Activated CD8-positive, alpha-beta T cell treated with anti-CD3 and anti-CD28 coated beads, Interleukin-2, amount 10 ng/mL, durations not matched to agents 7 days and 5 days (primary cell): ENCODE measurements at regions not wholly inside any gene's neighbourhood (a gene's known extent, or its start where the extent isn't known, plus 50 kb on each side); places are given as distances from the start of the nearest gene placed in this dataset.

ENCODE experiments used
- ATAC-seq: fragments of 150-1000 bp; cut with Tn5 transposase; one replicate; pipeline ENCODE4 v1.10.0; 2021; ENCODE audit warnings: moderate library complexity
- CTCF ChIA-PET: fragments of 350-600 bp; sonication (Branson Sonifier 250); formaldehyde crosslinking; loops from one replicate; lab custom pipeline; 2021; ENCODE audit warnings: antibody characterized with exemption; lab: Charles Lee
- POLR2A ChIA-PET: fragments of 350-600 bp; sonication (Branson Sonifier 250); formaldehyde crosslinking; loops from one replicate; lab custom pipeline; 2021; ENCODE audit warnings: antibody characterized with exemption; lab: Charles Lee
- DNase-seq: peaks from one replicate; pipeline ENCODE4 v3.0.0-alpha.2; 2020
- H3K27ac Mint-ChIP-seq: one replicate; pipeline ENCODE4 v1.8.0; 2021; ENCODE audit warnings: mild to moderate bottlenecking, mixed read lengths
- H3K27me3 Mint-ChIP-seq: one replicate; pipeline ENCODE4 v1.8.0; 2021; ENCODE audit warnings: low read depth, mixed read lengths
- H3K36me3 Mint-ChIP-seq: one replicate; pipeline ENCODE4 v1.8.0; 2021; ENCODE audit warnings: low read depth, mixed read lengths
- H3K4me1 Mint-ChIP-seq: one replicate; pipeline ENCODE4 v1.8.0; 2021; ENCODE audit warnings: low read depth, mixed read lengths
- H3K4me3 Mint-ChIP-seq: one replicate; pipeline ENCODE4 v1.8.0; 2021; ENCODE audit warnings: mild to moderate bottlenecking, mixed read lengths
- H3K9me3 Mint-ChIP-seq: one replicate; pipeline ENCODE4 v1.8.0; 2022; ENCODE audit warnings: mixed read lengths; ENCODE audit not compliant: insufficient read depth

DNA sequence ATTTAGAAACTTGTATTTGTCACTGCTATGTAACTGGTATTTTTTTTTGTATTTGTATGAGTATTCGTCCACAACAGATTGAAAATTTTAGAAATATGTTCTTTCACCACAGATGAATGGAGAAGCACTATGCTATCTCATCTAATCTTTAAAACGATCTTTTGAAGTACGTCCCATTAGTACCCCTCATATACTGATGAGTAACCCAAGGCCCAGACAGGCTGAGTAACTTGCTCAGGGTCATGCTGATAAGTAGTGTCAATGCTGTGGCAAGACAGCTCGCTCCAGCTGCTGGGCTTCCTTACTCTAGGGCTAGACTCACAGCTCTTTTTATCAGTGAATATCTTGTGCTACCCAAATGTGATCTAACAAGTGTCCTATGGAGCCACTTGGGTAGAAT, 154.2 kb downstream of the SUCLA2 start:
- CTCF ChIA-PET = no interaction called here
- POLR2A ChIA-PET = no interaction called here
- no peak for DNase-seq
- Mint-ChIP-seq H3K9me3 (no peaks in the 10 kb centered on the region), H3K27ac (no peak overlapping the region), H3K4me1 (no peaks in the 10 kb centered on the region), H3K27me3 (peaks cover 5% of the 10 kb centered on the region), H3K4me3 (no peak overlapping the region), H3K36me3 (no peaks in the 10 kb centered on the region)
- ATAC-seq = no peak

DNA sequence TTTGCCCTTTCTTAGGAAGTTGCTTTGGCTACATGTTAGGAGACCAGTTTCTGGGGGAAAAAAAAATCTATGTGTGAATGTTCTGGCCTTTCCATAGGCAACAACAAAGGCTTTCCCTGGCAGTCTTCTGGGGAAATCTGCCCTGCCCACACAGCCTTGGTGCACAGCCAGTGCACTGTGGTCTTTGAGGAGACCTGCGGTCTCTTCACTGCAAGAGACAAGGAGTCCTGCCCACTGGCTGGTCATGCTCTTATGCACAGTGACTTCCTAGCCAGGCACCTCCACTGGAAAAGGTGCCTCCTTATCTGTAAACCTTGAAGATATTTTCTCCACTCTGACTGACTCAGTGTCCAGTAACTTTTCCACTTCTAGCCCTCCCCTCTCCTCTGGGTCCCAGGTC, 155.1 kb downstream of the SUCLA2 start:
- ATAC-seq (no peak), DNase-seq (no peak)
- Mint-ChIP-seq H3K4me3 (no peak overlapping the region), H3K27me3 (peaks cover 5% of the 10 kb centered on the region), H3K4me1 (no peaks in the 10 kb centered on the region), H3K36me3 (no peaks in the 10 kb centered on the region), H3K9me3 (no peaks in the 10 kb centered on the region), H3K27ac (no peak overlapping the region)
- ChIA-PET CTCF (no interaction called here), POLR2A (no interaction called here)

DNA sequence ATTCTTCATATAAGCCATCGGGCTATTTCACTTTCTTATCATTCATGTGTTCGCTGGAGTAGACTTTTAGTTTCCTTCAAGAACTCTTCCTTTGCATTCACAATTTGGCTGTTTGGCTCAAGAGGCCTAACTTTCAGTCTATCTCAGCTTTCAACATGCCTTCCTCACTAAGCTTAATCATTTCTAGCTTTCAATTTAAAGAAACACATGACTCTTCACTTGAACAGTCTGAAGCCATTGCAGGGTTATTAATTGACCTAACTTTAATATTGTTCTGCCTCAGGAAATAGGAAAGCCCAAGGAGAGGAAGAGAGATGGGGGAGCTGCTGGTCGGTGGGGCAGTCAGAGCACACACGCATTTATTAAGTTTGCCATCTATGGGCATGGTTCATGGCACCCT, 158.1 kb downstream of the SUCLA2 start:
- DNase-seq (no peak), ATAC-seq (no peak)
- Mint-ChIP-seq H3K4me1 (no peaks in the 10 kb centered on the region), H3K27me3 (peaks cover 2% of the 10 kb centered on the region), H3K9me3 (no peaks in the 10 kb centered on the region), H3K4me3 (no peak overlapping the region), H3K36me3 (no peaks in the 10 kb centered on the region), H3K27ac (no peak overlapping the region)
- POLR2A ChIA-PET = interaction anchor here (0.6 kb wide), 1 partner anchor 691 kb away, joined by 3 read pairs; no protein-coding TSS in a partner anchor
- CTCF ChIA-PET = no interaction called here

DNA sequence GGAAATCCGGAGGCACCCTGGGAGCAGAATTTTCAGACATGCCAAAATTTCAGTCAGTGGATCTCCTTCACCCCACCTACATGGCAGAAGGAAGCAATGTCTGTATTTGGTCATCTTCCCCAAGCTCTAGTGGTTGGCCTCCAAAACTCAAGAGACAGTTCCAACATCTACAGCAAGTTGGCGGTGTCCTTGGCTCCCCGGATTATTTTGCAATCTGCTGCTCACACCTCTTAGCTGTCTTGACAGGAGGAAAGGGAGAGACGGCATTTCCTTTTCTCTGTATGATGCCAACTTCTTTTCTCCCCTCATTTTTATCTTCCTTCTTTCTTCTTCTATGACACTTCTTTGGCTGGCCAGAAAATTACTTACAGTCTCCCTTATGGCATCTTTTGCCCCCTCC, 159.9 kb downstream of the SUCLA2 start:
- Mint-ChIP-seq H3K36me3 (no peaks in the 10 kb centered on the region), H3K4me1 (no peaks in the 10 kb centered on the region), H3K27me3 (peaks cover 2% of the 10 kb centered on the region), H3K9me3 (no peaks in the 10 kb centered on the region), H3K27ac (no peak overlapping the region), H3K4me3 (no peak overlapping the region)
- ATAC-seq (no peak), DNase-seq (no peak)
- ChIA-PET CTCF (no interaction called here), POLR2A (no interaction called here)

DNA sequence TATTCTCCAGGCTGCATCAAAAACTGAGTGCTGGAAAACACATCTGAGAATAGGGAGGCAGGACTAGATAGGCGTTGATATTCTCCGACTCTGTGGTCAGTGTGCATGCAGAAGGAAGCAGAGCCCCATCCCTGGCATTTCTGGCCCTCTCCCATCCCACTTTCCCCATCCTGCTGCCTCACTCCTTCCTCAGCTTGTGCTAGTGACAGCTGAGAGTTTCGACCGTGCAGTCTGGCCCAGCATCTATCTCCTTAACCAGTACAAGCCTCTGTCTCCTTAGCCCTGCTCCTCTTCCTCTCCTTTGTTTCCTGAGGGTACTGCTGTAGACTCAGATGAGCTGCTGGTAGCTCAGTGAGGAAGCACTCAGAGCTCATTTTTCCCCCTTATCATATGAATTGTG, 163.2 kb downstream of the SUCLA2 start:
- Mint-ChIP-seq H3K27ac (no peak overlapping the region), H3K27me3 (peaks cover 2% of the 10 kb centered on the region), H3K4me1 (no peaks in the 10 kb centered on the region), H3K9me3 (no peaks in the 10 kb centered on the region), H3K4me3 (no peak overlapping the region), H3K36me3 (no peaks in the 10 kb centered on the region)
- POLR2A ChIA-PET = no interaction called here
- no peak for DNase-seq
- no peak for ATAC-seq
- CTCF ChIA-PET = no interaction called here

DNA sequence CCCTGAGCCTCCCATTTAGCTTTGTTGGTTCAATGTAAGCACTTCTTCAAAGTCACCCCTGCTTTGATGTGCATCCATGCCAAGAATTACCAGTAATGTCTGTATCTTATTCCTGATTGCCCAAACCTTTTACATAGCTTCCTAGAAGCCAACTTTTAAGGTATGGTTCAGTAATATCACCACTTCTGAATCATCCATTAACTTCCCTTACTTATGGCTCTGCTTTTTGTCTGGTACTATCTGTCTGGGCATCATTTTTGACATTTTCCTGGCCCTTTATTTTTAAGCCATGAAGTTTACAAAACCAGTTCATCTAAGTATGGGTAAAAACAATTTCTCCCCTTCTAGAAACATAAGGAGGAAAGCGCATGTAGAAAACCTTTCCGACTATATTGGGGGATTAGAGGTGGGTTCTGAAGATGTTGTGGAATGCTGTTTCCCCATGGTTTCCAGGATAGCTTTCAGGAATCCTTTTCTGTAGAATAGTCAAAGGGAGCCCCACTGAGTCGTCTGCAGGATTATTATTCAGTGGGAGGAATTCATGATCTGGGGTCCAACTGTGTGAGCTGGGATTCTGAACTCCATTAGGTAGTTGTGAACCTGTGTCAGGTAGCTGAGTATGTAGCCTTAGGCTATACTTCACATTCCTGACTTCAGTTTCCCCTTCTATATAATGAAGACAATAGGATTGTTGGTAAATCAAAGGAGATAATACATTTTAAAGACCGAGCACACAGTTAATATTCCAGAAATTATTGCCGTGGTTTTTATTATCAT, 163.8 kb downstream of the SUCLA2 start:
- H3K27me3 Mint-ChIP-seq = peaks cover 2% of the 10 kb centered on the region
- CTCF ChIA-PET = no interaction called here
- H3K9me3 Mint-ChIP-seq = no peaks in the 10 kb centered on the region
- H3K36me3 Mint-ChIP-seq = no peaks in the 10 kb centered on the region
- no peak for DNase-seq
- H3K4me3 Mint-ChIP-seq = no peak overlapping the region
- no peak overlapping the region for H3K27ac Mint-ChIP-seq
- no peaks in the 10 kb centered on the region for H3K4me1 Mint-ChIP-seq
- no peak for ATAC-seq
- POLR2A ChIA-PET = no interaction called here

DNA sequence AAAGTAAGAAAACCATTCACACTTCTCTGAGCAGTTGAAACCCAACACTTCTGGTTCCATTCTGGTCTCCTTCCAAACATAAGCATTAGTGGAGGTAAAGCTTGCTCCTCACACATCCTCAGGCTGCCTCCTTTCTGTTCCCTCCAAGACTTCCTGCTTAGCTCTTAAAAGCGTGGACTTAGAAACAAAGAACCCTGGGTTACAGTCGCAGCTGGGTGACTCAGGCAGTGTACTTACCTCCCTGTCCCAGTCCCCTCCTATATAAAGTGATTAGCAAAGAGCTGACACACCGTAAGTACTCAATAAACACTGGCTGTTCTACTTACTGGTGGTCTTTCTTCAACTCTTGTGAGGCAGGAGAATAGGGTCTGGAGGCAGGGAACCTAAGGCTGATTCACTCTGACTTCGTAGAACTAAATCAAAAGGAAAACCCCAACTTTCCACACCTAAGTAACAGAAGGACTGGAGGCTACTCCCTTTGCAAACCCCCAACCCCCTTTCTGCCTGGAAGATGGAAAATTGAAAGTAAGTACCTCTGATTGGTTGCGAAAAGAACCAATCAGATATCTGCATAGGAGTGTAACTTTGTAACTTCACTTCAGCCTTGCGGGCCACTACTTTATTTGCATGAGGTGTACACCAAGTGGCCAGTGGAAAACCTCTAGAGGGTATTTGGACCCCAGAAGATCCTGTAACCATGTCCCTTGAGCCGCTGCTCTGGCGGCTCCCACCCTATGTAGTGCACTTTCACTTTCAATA, 165.4 kb downstream of the SUCLA2 start:
- ChIA-PET CTCF (no interaction called here), POLR2A (no interaction called here)
- H3K4me1 Mint-ChIP-seq = no peaks in the 10 kb centered on the region
- H3K27me3 Mint-ChIP-seq = peaks cover 2% of the 10 kb centered on the region
- ATAC-seq (no peak), DNase-seq (no peak)
- H3K27ac Mint-ChIP-seq = no peak overlapping the region
- no peaks in the 10 kb centered on the region for H3K36me3 Mint-ChIP-seq
- no peak overlapping the region for H3K4me3 Mint-ChIP-seq
- no peaks in the 10 kb centered on the region for H3K9me3 Mint-ChIP-seq

DNA sequence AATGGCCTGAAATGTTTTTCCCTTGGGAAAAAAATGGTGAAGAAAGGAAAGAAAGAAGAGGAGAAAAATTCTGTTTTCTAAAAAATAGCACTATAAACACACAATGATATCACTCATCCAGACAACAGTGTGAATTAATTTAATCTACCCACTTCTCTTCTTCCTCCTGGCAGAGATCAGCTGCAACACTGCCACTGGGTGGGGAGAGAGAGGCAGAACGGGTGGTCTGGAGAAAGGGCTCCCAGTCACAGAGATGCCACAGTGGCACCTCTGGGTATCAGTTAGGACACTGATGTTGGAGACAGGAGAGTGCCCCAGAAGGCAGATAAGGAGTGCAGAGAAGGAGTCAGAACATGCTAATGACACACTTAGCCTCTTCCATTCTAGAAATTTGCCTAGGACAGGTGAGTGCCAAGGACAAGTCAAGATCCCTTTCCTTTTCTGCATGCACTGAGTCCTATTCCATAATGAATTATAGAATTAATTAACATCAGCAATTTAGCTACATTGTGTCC, 168.6 kb downstream of the SUCLA2 start:
- CTCF ChIA-PET = no interaction called here
- Mint-ChIP-seq H3K9me3 (no peaks in the 10 kb centered on the region), H3K4me1 (no peaks in the 10 kb centered on the region), H3K27me3 (no peaks in the 10 kb centered on the region), H3K27ac (no peak overlapping the region), H3K4me3 (no peak overlapping the region), H3K36me3 (no peaks in the 10 kb centered on the region)
- POLR2A ChIA-PET = no interaction called here
- DNase-seq = no peak
- ATAC-seq = no peak

DNA sequence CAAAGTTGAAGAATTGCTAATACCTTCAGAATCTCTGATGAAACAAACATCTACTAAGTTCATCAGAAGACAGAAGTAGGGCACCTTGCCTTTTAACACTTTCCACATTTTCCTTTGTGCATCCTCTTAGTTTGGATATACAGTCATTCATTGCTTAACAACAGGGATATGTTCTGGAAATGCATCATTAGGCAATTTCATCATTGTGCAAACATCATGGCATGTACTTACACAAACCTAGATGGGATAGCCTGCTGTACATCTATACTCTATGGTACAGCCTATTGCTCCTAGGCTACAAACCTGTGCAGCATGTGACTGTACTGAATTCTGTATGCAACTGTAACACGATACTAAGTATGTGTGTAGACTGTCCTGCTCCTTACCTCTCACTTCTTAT, 169.8 kb downstream of the SUCLA2 start:
- DNase-seq (no peak), ATAC-seq (no peak)
- Mint-ChIP-seq H3K36me3 (no peaks in the 10 kb centered on the region), H3K27me3 (no peaks in the 10 kb centered on the region), H3K9me3 (no peaks in the 10 kb centered on the region), H3K4me3 (no peak overlapping the region), H3K4me1 (no peaks in the 10 kb centered on the region), H3K27ac (no peak overlapping the region)
- CTCF ChIA-PET = no interaction called here
- POLR2A ChIA-PET = interaction anchor here (0.6 kb wide), 1 partner anchor 236 kb away, joined by 3 read pairs; no protein-coding TSS in a partner anchor

DNA sequence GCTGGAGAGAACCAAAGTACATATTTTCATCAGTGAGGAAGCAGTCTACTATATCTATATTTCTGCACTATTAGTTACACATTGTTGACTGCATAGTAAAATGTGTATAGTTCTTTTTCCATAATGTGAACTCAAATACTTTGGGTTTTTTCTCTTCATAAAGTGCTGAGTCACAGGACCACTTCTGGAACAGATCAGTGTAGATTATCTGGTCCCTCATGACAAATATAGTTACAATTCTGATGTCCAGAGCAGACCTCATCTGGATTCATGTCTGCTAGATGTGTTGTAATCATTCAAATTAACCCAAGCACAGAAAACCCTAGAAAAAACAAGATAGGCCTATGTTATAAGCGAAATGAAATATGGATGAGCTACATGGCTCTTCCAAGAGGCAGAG, 171.4 kb downstream of the SUCLA2 start:
- Mint-ChIP-seq H3K27me3 (no peaks in the 10 kb centered on the region), H3K36me3 (peaks cover 4% of the 10 kb centered on the region), H3K27ac (no peak overlapping the region), H3K4me1 (no peaks in the 10 kb centered on the region), H3K4me3 (no peak overlapping the region), H3K9me3 (peaks cover 12% of the 10 kb centered on the region)
- DNase-seq (no peak), ATAC-seq (no peak)
- ChIA-PET POLR2A (no interaction called here), CTCF (no interaction called here)

DNA sequence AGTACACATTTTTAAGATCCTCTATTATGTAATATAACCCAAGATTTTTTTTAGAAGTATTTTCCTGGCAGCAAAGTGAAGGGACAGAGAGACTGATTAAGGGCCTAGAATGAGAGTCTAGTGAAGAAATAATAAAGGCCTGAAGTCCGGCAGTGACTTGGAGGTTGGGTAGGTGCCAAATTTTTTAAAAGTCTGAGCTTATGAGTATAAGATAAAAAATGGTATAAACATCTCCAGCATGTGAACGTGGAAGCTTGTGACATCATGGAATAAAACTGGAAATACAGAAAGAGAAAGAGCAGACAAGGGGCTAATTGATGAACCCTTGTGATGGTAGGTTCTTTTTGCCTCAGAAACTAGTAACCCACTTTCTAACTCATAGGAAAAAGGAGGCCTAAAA, 174.6 kb downstream of the SUCLA2 start:
- H3K27ac Mint-ChIP-seq = no peak overlapping the region
- H3K9me3 Mint-ChIP-seq = peaks cover 14% of the 10 kb centered on the region
- H3K4me1 Mint-ChIP-seq = no peaks in the 10 kb centered on the region
- ChIA-PET CTCF (no interaction called here), POLR2A (no interaction called here)
- peaks cover 4% of the 10 kb centered on the region for H3K36me3 Mint-ChIP-seq
- no peak overlapping the region for H3K4me3 Mint-ChIP-seq
- no peaks in the 10 kb centered on the region for H3K27me3 Mint-ChIP-seq
- DNase-seq (no peak), ATAC-seq (no peak)

DNA sequence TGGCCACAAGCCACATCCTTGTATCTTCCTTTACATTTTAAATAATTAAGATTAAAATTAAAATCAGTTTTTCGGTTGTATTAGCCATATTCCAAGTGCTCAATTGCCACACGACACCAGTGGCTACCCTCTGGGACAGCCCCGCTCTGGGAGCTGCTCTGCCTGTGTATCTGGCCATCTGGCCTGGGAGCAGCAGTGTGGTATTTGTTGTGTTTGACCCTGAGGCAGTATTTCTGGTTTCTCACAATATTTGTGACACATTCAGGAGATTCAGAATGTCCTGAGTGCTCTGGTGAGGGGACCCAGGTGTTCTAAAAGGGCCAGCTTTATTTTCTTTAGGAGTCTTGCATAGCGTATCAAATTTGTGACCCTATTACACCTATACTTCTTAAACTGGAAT, 179.0 kb downstream of the SUCLA2 start:
- POLR2A ChIA-PET = no interaction called here
- peaks cover 14% of the 10 kb centered on the region for H3K9me3 Mint-ChIP-seq

More for the DNA sequence above, 179.0 kb downstream of the SUCLA2 start:
- CTCF ChIA-PET = no interaction called here
- Mint-ChIP-seq H3K27me3 (no peaks in the 10 kb centered on the region), H3K36me3 (peaks cover 4% of the 10 kb centered on the region), H3K4me3 (no peak overlapping the region), H3K27ac (no peak overlapping the region), H3K4me1 (no peaks in the 10 kb centered on the region)
- DNase-seq (no peak), ATAC-seq (no peak)
